Gastrocnemius medialis (tissue), 4 donors: ENCODE measurements at regions not wholly inside any gene's neighbourhood (a gene's known extent, or its start where the extent isn't known, plus 50 kb on each side); places are given as distances from the start of the nearest gene placed in this dataset.

ENCODE experiments used
- ATAC-seq, 2 donors: fragments of 150-250 bp; one replicate each; pipeline ENCODE4 v1.9.1; 2016
- DNase-seq, 2 donors: peaks; one replicate each; pipeline ENCODE4 v3.0.0-alpha.2; 2019
- H3K27ac ChIP-seq, 4 donors: fragments of 200-600 bp; sonication (generic); 1 replicate in 1 of 4; 2 replicates in 3 of 4; pipeline ENCODE4 v1.5.1; 2016 to 2018; ENCODE audit warnings: mild to moderate bottlenecking in 2 of 4, moderate library complexity in 1 of 4
- H3K27me3 ChIP-seq, 3 donors: fragments of 200-600 bp; sonication (generic) in 2 of 3; 1 replicate in 1 of 3; 2 replicates in 2 of 3; pipeline versions ENCODE4 v1.5.1 to v1.6.0; 2016 to 2019; ENCODE audit warnings: mild to moderate bottlenecking in 1 of 3, moderate library complexity in 1 of 3
- H3K36me3 ChIP-seq, 2 donors: fragments of 200-600 bp; sonication (generic) in 1 of 2; one replicate each; pipeline ENCODE4 v1.5.1; 2017 to 2018
- H3K4me1 ChIP-seq, 2 donors: fragments of 200-600 bp; sonication (generic) in 1 of 2; one replicate each; pipeline ENCODE4 v1.5.1; 2016 to 2017; ENCODE audit warnings: mild to moderate bottlenecking in 2 of 2
- H3K4me3 ChIP-seq, 4 donors: fragments of 200-600 bp; sonication (generic) in 3 of 4; 1 replicate in 1 of 4; 2 replicates in 3 of 4; pipeline ENCODE4 v1.5.1; 2016 to 2019; ENCODE audit warnings: mild to moderate bottlenecking in 2 of 4
- H3K9me3 ChIP-seq, 3 donors: fragments of 200-600 bp; sonication (generic) in 2 of 3; 1 replicate in 1 of 3; 2 replicates in 2 of 3; pipeline ENCODE4 v1.5.1; 2016 to 2019
- CTCF ChIP-seq, 5 experiments: fragments of 450-650 bp in 3 of 5; fragments of 200-600 bp in 2 of 5; sonication (generic) in 2 of 5; IDR thresholded peaks in 4 of 5; conservative IDR thresholded peaks in 1 of 5; 1 replicate in 4 of 5; 2 replicates in 1 of 5; pipeline ENCODE4 v1.5.1; 2016 to 2019; ENCODE audit warnings: antibody characterized with exemption in 5 of 5, mild to moderate bottlenecking in 3 of 5, moderate library complexity in 3 of 5
- POLR2A ChIP-seq, 2 donors: fragments of 450-650 bp; IDR thresholded peaks; one replicate each; pipeline ENCODE4 v1.6.1; 2017; ENCODE audit warnings: antibody characterized with exemption in 2 of 2, mild to moderate bottlenecking in 2 of 2, moderate library complexity in 2 of 2
- in situ Hi-C, 4 donors: fragments of 200-750 bp; cut with MboI; loops; one replicate each; pipeline versions ENCODE4 v1.15.0 to v1.8.0; 2017; ENCODE audit warnings: low sequenced_read_pairs in 4 of 4
- intact Hi-C: fragments of 100-400 bp; cut with DNase I; formaldehyde crosslinking; loops from one replicate; pipeline ENCODE4 v1.15.1; 2023; ENCODE audit warnings: low total_unique reads

DNA sequence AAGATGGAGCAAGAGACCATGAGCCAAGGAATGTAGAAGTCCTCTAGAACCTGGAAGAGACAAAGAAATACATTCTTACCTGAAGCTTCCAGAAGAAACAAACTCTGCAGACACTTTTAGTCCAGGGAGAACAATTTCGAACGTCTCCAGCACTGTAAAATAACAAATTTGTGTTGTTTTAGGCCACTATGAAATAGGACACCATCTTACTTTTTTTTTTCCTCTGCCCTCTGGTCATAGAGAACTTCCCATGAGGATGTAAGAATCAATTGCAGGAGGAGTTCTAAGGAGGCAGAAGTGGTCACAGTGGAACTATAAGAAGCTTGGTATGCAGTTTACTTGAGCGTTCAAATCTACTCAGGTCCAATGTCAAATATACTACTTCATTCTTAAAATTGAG, 1295.9 kb downstream of the ZPLD1 start:
- Histone ChIP-seq H3K27me3 (no peaks in the 10 kb centered on the region), H3K9me3 (no peaks in the 10 kb centered on the region), H3K27ac (no peak overlapping the region), H3K4me1 (no peaks in the 10 kb centered on the region), H3K36me3 (no peaks in the 10 kb centered on the region), H3K4me3 (no peak overlapping the region)
- ATAC-seq: no peak
- TF ChIP-seq POLR2A (IDR thresholded peaks at IDR 0.05) (no peak), CTCF (IDR thresholded peaks at IDR 0.05 in 4 of 5, conservative IDR thresholded peaks at IDR 0.05 in 1 of 5) (no peak)
- no peak for DNase-seq
- intact Hi-C loops (no loop called here), in situ Hi-C loops (no loop called here)

- intact Hi-C loops: no loop called here
- DNase-seq: no peak
- in situ Hi-C loops: no loop called here
- Histone ChIP-seq H3K4me1 (no peaks in the 10 kb centered on the region), H3K36me3 (no peaks in the 10 kb centered on the region), H3K9me3 (no peaks in the 10 kb centered on the region), H3K27me3 (no peaks in the 10 kb centered on the region), H3K27ac (no peak overlapping the region), H3K4me3 (no peak overlapping the region)
- ATAC-seq: no peak
- TF ChIP-seq CTCF (IDR thresholded peaks at IDR 0.05 in 4 of 5, conservative IDR thresholded peaks at IDR 0.05 in 1 of 5) (no peak), POLR2A (IDR thresholded peaks at IDR 0.05) (no peak)
Observed at GRCh38 chr3:103752986-103753385, 1318.2 kb downstream of the ZPLD1 start.

- no peak for TF ChIP-seq POLR2A (IDR thresholded peaks at IDR 0.05)
- no peak for TF ChIP-seq CTCF (IDR thresholded peaks at IDR 0.05 in 4 of 5, conservative IDR thresholded peaks at IDR 0.05 in 1 of 5)
- H3K4me3 ChIP-seq: no peak overlapping the region
- no peak for ATAC-seq
- DNase-seq: no peak
- in situ Hi-C loops (no loop called here), intact Hi-C loops (no loop called here)
- H3K36me3 ChIP-seq: no peaks in the 10 kb centered on the region
- no peak overlapping the region for H3K27ac ChIP-seq
- no peaks in the 10 kb centered on the region for H3K27me3 ChIP-seq
- H3K9me3 ChIP-seq: no peaks in the 10 kb centered on the region
- H3K4me1 ChIP-seq: no peaks in the 10 kb centered on the region
Observed at GRCh38 chr3:103767635-103768034, 1332.8 kb downstream of the ZPLD1 start.

GRCh38 chr3:103785017-103785416, 1350.2 kb downstream of the ZPLD1 start:
- Histone ChIP-seq H3K27ac (peak overlapping the region; percentile 68 to 80 (median 72)), H3K4me1 (peaks cover 4 to 16% of the 10 kb centered on the region in 2 donors), H3K9me3 (no peaks in the 10 kb centered on the region), H3K27me3 (no peaks in the 10 kb centered on the region), H3K4me3 (no peak overlapping the region), H3K36me3 (no peaks in the 10 kb centered on the region)
- no peak for ATAC-seq
- intact Hi-C loops: no loop called here
- in situ Hi-C loops: no loop called here
- TF ChIP-seq POLR2A (IDR thresholded peaks at IDR 0.05) (no peak), CTCF (IDR thresholded peaks at IDR 0.05 in 4 of 5, conservative IDR thresholded peaks at IDR 0.05 in 1 of 5) (no peak)
- DNase-seq: no peak

DNA sequence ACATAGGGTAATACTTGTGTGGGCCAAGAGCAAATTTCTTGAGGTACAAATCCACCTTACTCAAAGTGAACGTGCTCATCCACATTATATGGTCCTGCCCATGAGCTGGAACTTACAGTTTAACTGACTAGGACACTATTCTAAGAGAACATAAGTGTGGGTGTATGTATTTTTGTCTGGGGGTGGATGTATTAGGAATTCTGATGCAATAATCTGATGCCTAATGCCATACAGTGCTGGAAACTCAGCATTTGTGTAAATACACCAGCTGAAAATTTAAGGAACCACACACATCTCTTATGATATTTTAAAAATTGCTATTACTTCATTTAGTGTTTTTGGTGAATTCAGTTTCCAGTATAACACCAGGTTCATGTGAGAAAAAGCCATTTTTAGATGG, 1350.7 kb downstream of the ZPLD1 start:
- Histone ChIP-seq H3K27me3 (no peaks in the 10 kb centered on the region), H3K27ac (peak overlapping the region; percentile 68 to 80 (median 72)), H3K36me3 (no peaks in the 10 kb centered on the region), H3K4me3 (no peak overlapping the region), H3K4me1 (peaks cover 4 to 16% of the 10 kb centered on the region in 2 donors), H3K9me3 (no peaks in the 10 kb centered on the region)
- in situ Hi-C loops (no loop called here), intact Hi-C loops (no loop called here)
- ATAC-seq (no peak), DNase-seq (no peak)
- no peak for TF ChIP-seq CTCF (IDR thresholded peaks at IDR 0.05 in 4 of 5, conservative IDR thresholded peaks at IDR 0.05 in 1 of 5)
